ENCODE measurements at regions not wholly inside any gene's neighbourhood (a gene's known extent, or its start where the extent isn't known, plus 50 kb on each side); places are given as distances from the start of the nearest gene placed in this dataset.

GRCh38 chr2:138190999-138191398, 226.7 kb downstream of the HNMT start:
- DNase-seq (ENCODE audit: low spot score), result no peak
- BruUV-seq (replicated peaks), result no TSS peak
- no peak overlapping the region for H3K4me3 ChIP-seq (ENCODE audit: low read depth, low read length, poor library complexity, severe bottlenecking)
- no peaks in the 10 kb centered on the region for H3K27me3 ChIP-seq (replicated peaks; ENCODE audit: insufficient read depth, low read depth, low read length, poor library complexity)
- intact Hi-C loops (cut with micrococcal nuclease; ENCODE audit: unreplicated experiment), result no loop called here
- no peaks in the 10 kb centered on the region for H3K4me1 ChIP-seq (ENCODE audit: insufficient read depth, low read length, poor library complexity, severe bottlenecking)
- no peaks in the 10 kb centered on the region for H3K36me3 ChIP-seq (ENCODE audit: insufficient read depth, low read length, poor library complexity, severe bottlenecking)
- ChIA-PET CTCF (no interaction called here), POLR2A (ENCODE audit: low non-redundant PET) (interaction anchor here (0.7 kb wide), 1 partner anchor 177 kb away, joined by 5 read pairs; no protein-coding TSS in a partner anchor)
- H3K27ac ChIP-seq (ENCODE audit: low read depth, low read length, poor library complexity, severe bottlenecking), result no peak overlapping the region
- no peaks in the 10 kb centered on the region for H3K9me3 ChIP-seq (ENCODE audit: low read depth, low read length, poor library complexity, severe bottlenecking)
- TF ChIP-seq CTCF (conservative IDR thresholded peaks at IDR 0.05; ENCODE audit: low read depth, low read length) (no peak), EZH2 (IDR thresholded peaks at IDR 0.05; ENCODE audit: borderline replicate concordance, low read depth, low read length, poor library complexity, severe bottlenecking) (no peak)

GRCh38 chr2:138193416-138194213, 229.3 kb downstream of the HNMT start:
- POLR2A ChIA-PET (ENCODE audit: low non-redundant PET), result no interaction called here
- TF ChIP-seq CTCF (conservative IDR thresholded peaks at IDR 0.05; ENCODE audit: low read depth, low read length), result no peak
- no peak for TF ChIP-seq EZH2 (IDR thresholded peaks at IDR 0.05; ENCODE audit: borderline replicate concordance, low read depth, low read length, poor library complexity, severe bottlenecking)
- Histone ChIP-seq H3K4me1 (ENCODE audit: insufficient read depth, low read length, poor library complexity, severe bottlenecking) (no peaks in the 10 kb centered on the region), H3K27ac (ENCODE audit: low read depth, low read length, poor library complexity, severe bottlenecking) (no peak overlapping the region), H3K27me3 (replicated peaks; ENCODE audit: insufficient read depth, low read depth, low read length, poor library complexity) (no peaks in the 10 kb centered on the region), H3K4me3 (ENCODE audit: low read depth, low read length, poor library complexity, severe bottlenecking) (no peak overlapping the region), H3K36me3 (ENCODE audit: insufficient read depth, low read length, poor library complexity, severe bottlenecking) (no peaks in the 10 kb centered on the region), H3K9me3 (ENCODE audit: low read depth, low read length, poor library complexity, severe bottlenecking) (no peaks in the 10 kb centered on the region)
- BruUV-seq (replicated peaks), result no TSS peak
- DNase-seq (ENCODE audit: low spot score), result no peak
- intact Hi-C loops (cut with micrococcal nuclease; ENCODE audit: unreplicated experiment), result no loop called here
- CTCF ChIA-PET, result no interaction called here

- POLR2A ChIA-PET (ENCODE audit: low non-redundant PET), result no interaction called here
- H3K4me3 ChIP-seq (ENCODE audit: low read depth, low read length, poor library complexity, severe bottlenecking), result no peak overlapping the region
- no peaks in the 10 kb centered on the region for H3K27me3 ChIP-seq (replicated peaks; ENCODE audit: insufficient read depth, low read depth, low read length, poor library complexity)
- H3K27ac ChIP-seq (ENCODE audit: low read depth, low read length, poor library complexity, severe bottlenecking), result no peak overlapping the region
- DNase-seq (ENCODE audit: low spot score), result no peak
- no peaks in the 10 kb centered on the region for H3K36me3 ChIP-seq (ENCODE audit: insufficient read depth, low read length, poor library complexity, severe bottlenecking)
- CTCF ChIA-PET, result no interaction called here
- H3K4me1 ChIP-seq (ENCODE audit: insufficient read depth, low read length, poor library complexity, severe bottlenecking), result no peaks in the 10 kb centered on the region
- H3K9me3 ChIP-seq (ENCODE audit: low read depth, low read length, poor library complexity, severe bottlenecking), result no peaks in the 10 kb centered on the region
- intact Hi-C loops (cut with micrococcal nuclease; ENCODE audit: unreplicated experiment), result no loop called here
- TF ChIP-seq CTCF (conservative IDR thresholded peaks at IDR 0.05; ENCODE audit: low read depth, low read length) (no peak), EZH2 (IDR thresholded peaks at IDR 0.05; ENCODE audit: borderline replicate concordance, low read depth, low read length, poor library complexity, severe bottlenecking) (no peak)
- no TSS peak for BruUV-seq (replicated peaks)
Observed at GRCh38 chr2:138201286-138201685, 237.0 kb downstream of the HNMT start.
